HL-60 (cell line): ENCODE measurements at regions not wholly inside any gene's neighbourhood (a gene's known extent, or its start where the extent isn't known, plus 50 kb on each side); places are given as distances from the start of the nearest gene placed in this dataset.

ENCODE experiments used
- DNase-seq, 2 experiments: peaks; one replicate each; pipeline ENCODE4 v3.0.0-alpha.2; 2010 to 2020; ENCODE audit warnings: low read depth in 1 of 2, low spot score in 1 of 2
- H3K27ac ChIP-seq: fragments of 250-450 bp; sonication (Bioruptor Pico); replicated peaks from 2 replicates; pipeline ENCODE4 v1.5.1; 2020; ENCODE audit warnings: mild to moderate bottlenecking, moderate library complexity
- H3K27me3 ChIP-seq: fragments of 250-450 bp; sonication (Bioruptor Pico); 2 replicates; pipeline ENCODE4 v1.5.1; 2021; ENCODE audit warnings: mild to moderate bottlenecking, moderate library complexity; ENCODE audit not compliant: insufficient read depth, poor library complexity, severe bottlenecking
- H3K4me3 ChIP-seq: replicated peaks from 2 replicates; pipeline ENCODE4 v1.5.1; 2011; ENCODE audit warnings: mild to moderate bottlenecking, control low read depth, low read length; ENCODE audit not compliant: insufficient read depth
- GABPA ChIP-seq: IDR thresholded peaks from 2 replicates; pipeline ENCODE4 v1.6.1; 2012; ENCODE audit warnings: low read depth
- POLR2AphosphoS5 ChIP-seq: IDR thresholded peaks from 2 replicates; pipeline ENCODE4 v1.6.1; 2012; ENCODE audit warnings: low read depth
- SPI1 ChIP-seq: IDR thresholded peaks from 2 replicates; pipeline ENCODE4 v1.6.1; 2012; ENCODE audit warnings: low read depth, mild to moderate bottlenecking, borderline replicate concordance
- TF ChIP-seq, protein P1 (sequence below): IDR thresholded peaks from one replicate; pipeline ENCODE4 v1.5.1; 2011; ENCODE audit warnings: low read length, control low read depth, inconsistent platforms; ENCODE audit not compliant: insufficient read depth
- TF ChIP-seq, protein P2 (sequence below): IDR thresholded peaks from 2 replicates; pipeline ENCODE4 v1.6.1; 2012; ENCODE audit warnings: low read depth; ENCODE audit not compliant: insufficient replicate concordance

DNA sequence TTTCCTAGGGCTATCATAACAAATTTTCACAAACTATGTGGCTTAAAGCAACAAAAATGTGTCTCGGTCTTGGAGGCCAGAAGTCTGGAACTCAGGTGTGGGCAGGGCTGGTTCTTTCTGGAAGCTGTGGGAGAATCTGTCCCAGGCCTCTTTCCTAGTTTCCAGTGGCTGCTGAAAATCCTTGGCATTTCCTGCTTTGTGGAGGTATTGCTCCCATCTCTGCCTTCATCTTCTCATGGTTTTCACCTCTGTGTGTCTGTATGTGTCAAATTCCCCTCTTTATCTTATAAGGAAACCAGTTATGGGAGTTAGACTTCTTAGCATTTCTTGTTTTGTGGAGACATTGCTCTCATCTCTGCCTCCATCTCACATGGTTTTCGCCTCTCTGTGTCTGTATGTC lies 130.4 kb upstream of the PLET1 start:
- TF ChIP-seq SPI1: no peak
- no peak for TF ChIP-seq GABPA
- TF ChIP-seq, protein P1, sequence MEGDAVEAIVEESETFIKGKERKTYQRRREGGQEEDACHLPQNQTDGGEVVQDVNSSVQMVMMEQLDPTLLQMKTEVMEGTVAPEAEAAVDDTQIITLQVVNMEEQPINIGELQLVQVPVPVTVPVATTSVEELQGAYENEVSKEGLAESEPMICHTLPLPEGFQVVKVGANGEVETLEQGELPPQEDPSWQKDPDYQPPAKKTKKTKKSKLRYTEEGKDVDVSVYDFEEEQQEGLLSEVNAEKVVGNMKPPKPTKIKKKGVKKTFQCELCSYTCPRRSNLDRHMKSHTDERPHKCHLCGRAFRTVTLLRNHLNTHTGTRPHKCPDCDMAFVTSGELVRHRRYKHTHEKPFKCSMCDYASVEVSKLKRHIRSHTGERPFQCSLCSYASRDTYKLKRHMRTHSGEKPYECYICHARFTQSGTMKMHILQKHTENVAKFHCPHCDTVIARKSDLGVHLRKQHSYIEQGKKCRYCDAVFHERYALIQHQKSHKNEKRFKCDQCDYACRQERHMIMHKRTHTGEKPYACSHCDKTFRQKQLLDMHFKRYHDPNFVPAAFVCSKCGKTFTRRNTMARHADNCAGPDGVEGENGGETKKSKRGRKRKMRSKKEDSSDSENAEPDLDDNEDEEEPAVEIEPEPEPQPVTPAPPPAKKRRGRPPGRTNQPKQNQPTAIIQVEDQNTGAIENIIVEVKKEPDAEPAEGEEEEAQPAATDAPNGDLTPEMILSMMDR: no peak
- TF ChIP-seq, protein P2, sequence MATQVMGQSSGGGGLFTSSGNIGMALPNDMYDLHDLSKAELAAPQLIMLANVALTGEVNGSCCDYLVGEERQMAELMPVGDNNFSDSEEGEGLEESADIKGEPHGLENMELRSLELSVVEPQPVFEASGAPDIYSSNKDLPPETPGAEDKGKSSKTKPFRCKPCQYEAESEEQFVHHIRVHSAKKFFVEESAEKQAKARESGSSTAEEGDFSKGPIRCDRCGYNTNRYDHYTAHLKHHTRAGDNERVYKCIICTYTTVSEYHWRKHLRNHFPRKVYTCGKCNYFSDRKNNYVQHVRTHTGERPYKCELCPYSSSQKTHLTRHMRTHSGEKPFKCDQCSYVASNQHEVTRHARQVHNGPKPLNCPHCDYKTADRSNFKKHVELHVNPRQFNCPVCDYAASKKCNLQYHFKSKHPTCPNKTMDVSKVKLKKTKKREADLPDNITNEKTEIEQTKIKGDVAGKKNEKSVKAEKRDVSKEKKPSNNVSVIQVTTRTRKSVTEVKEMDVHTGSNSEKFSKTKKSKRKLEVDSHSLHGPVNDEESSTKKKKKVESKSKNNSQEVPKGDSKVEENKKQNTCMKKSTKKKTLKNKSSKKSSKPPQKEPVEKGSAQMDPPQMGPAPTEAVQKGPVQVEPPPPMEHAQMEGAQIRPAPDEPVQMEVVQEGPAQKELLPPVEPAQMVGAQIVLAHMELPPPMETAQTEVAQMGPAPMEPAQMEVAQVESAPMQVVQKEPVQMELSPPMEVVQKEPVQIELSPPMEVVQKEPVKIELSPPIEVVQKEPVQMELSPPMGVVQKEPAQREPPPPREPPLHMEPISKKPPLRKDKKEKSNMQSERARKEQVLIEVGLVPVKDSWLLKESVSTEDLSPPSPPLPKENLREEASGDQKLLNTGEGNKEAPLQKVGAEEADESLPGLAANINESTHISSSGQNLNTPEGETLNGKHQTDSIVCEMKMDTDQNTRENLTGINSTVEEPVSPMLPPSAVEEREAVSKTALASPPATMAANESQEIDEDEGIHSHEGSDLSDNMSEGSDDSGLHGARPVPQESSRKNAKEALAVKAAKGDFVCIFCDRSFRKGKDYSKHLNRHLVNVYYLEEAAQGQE: no peak
- no peak for TF ChIP-seq POLR2AphosphoS5
- DNase-seq: no peak

DNA sequence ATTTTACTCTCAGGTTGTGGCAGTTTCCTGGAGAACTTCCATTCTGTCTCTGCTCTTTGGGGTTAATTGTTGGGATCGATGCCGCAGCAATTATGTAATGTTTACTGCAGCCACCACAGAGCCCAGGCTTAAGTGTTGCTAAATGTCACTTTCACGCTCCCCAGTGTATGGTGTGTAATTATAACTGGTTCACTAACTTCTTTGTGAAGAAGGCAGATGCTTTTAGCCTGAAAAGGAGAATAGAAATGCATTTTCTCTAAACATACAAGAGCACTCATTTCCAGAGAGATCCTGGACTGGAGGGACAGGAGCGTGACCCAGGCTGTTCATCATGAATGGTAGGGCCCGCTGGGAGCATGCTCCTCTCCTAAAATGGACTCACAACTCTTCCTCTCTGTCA lies 132.2 kb upstream of the PLET1 start:
- Histone ChIP-seq H3K4me3 (no peak overlapping the region), H3K27ac (no peak overlapping the region), H3K27me3 (no peaks in the 10 kb centered on the region)
- TF ChIP-seq, protein P1: no peak
- TF ChIP-seq, protein P2: no peak
- no peak for TF ChIP-seq GABPA
- TF ChIP-seq POLR2AphosphoS5: no peak
- TF ChIP-seq SPI1: no peak
- no peak for DNase-seq

More for the DNA sequence above, 130.4 kb upstream of the PLET1 start:
- Histone ChIP-seq H3K27me3 (no peaks in the 10 kb centered on the region), H3K27ac (no peak overlapping the region), H3K4me3 (no peak overlapping the region)

DNA sequence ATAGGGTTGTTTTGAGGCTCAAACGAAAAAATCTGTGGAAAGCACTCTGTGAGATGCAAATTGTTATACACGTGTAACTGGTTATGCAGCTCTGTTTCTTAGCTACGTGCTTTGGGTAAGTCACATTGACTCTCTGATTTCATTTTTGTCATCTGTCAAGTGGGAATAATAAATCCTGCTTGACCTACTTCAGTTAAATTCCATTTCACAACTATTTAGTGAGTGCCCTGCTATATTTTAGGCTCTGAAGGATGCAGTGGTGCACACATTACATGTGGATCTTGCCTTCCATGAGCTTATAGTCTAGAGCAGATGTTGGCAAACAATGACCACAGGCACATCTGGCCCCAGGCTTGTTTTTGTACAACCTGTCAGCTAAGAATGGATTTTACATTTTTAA lies 133.6 kb upstream of the PLET1 start:
- H3K27me3 ChIP-seq: no peaks in the 10 kb centered on the region
- H3K4me3 ChIP-seq: no peak overlapping the region
- DNase-seq: no peak
- H3K27ac ChIP-seq: no peak overlapping the region
- TF ChIP-seq POLR2AphosphoS5 (no peak), SPI1 (no peak)
- TF ChIP-seq, protein P2: no peak

DNA sequence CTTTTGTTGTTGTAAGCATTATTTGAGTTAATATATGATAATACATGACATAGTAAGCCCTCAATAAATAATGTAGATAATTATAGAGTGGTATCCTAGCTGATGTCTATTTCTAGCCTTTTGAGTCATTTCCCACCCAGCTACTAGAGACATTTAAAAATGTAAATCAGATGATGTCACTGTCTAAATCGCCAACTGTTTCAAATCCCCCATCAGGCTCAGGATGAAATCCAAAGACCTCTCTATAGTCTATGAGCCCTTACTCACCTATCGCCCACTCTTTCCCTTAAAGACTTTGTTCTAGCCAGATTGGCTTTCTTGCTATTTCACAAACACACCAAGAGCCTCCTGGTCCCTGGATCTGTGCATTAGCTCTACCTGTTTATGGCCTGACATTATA lies 135.4 kb upstream of the PLET1 start:
- Histone ChIP-seq H3K27ac (no peak overlapping the region), H3K27me3 (no peaks in the 10 kb centered on the region), H3K4me3 (no peak overlapping the region)
- TF ChIP-seq POLR2AphosphoS5: no peak
- TF ChIP-seq, protein P2: no peak
- no peak for TF ChIP-seq SPI1
- TF ChIP-seq, protein P1: no peak
- TF ChIP-seq GABPA: no peak
- DNase-seq: no peak
